Right atrium auricular region (tissue), 2 donors: ENCODE measurements at regions not wholly inside any gene's neighbourhood (a gene's known extent, or its start where the extent isn't known, plus 50 kb on each side); places are given as distances from the start of the nearest gene placed in this dataset.

Experiments used
- DNase-seq: peaks from one replicate; pipeline ENCODE4 v3.0.0-alpha.2; 2019; ENCODE audit warnings: low spot score
- H3K27ac ChIP-seq, 2 donors: fragments of 200-600 bp; sonication (generic); 1 replicate in 1 of 2; 2 replicates in 1 of 2; pipeline ENCODE4 v1.5.1; 2016 to 2019
- H3K27me3 ChIP-seq, 2 donors: fragments of 200-600 bp; sonication (generic); one replicate each; pipeline versions ENCODE4 v1.5.1 to v1.6.0; 2017 to 2019
- H3K36me3 ChIP-seq: fragments of 200-600 bp; sonication (generic); one replicate; pipeline ENCODE4 v1.5.1; 2016
- H3K4me1 ChIP-seq, 2 donors: fragments of 200-600 bp; sonication (generic); one replicate each; pipeline versions ENCODE4 v1.5.1 to v1.6.0; 2017 to 2019
- H3K4me3 ChIP-seq, 2 donors: fragments of 200-600 bp; sonication (generic); 1 replicate in 1 of 2; 2 replicates in 1 of 2; pipeline ENCODE4 v1.5.1; 2017 to 2019; ENCODE audit warnings: mild to moderate bottlenecking in 1 of 2, moderate library complexity in 1 of 2
- H3K9me3 ChIP-seq, 2 donors: fragments of 200-600 bp; sonication (generic); one replicate each; pipeline ENCODE4 v1.5.1; 2019
- TF ChIP-seq, protein P1 (sequence below), 2 donors: fragments of 200-600 bp; sonication (generic); IDR thresholded peaks; one replicate each; pipeline ENCODE4 v1.5.1; 2019; ENCODE audit warnings: antibody characterized with exemption in 2 of 2

DNA sequence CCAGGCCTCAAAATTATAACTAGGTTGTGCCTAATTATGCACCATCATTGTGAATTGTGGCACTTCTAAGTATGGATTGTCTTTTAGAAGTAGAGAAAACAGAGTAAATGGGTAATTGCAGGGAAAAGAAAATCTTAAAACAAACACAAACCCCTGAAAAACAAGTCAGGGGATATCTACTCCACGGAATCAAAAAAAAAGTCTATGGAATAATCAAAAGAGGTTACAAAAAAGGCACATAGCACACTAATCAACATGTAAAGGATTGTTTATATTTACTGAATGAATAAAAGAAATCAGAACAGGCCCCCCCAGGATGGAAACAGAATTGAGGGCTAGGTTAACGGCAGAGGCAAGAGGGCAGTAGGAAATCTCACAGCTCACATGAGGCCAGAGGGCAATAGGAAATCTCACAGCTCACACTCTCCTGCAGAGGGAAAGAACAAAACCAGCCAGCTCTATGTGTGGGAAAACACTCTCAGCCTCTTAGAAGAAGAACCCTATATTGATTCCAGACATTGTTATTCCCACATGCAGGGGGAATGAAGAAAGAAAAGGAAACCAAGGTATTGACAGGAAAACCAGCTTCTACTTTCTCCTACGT lies 72.7 kb upstream of the FNDC3B start:
- no peaks in the 10 kb centered on the region for H3K9me3 ChIP-seq
- TF ChIP-seq, protein P1, sequence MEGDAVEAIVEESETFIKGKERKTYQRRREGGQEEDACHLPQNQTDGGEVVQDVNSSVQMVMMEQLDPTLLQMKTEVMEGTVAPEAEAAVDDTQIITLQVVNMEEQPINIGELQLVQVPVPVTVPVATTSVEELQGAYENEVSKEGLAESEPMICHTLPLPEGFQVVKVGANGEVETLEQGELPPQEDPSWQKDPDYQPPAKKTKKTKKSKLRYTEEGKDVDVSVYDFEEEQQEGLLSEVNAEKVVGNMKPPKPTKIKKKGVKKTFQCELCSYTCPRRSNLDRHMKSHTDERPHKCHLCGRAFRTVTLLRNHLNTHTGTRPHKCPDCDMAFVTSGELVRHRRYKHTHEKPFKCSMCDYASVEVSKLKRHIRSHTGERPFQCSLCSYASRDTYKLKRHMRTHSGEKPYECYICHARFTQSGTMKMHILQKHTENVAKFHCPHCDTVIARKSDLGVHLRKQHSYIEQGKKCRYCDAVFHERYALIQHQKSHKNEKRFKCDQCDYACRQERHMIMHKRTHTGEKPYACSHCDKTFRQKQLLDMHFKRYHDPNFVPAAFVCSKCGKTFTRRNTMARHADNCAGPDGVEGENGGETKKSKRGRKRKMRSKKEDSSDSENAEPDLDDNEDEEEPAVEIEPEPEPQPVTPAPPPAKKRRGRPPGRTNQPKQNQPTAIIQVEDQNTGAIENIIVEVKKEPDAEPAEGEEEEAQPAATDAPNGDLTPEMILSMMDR (IDR thresholded peaks at IDR 0.05): no peak
- H3K4me1 ChIP-seq: peaks cover 0 to 14% of the 10 kb centered on the region in 2 donors
- H3K36me3 ChIP-seq: no peaks in the 10 kb centered on the region
- peak overlapping the region; percentile 24 to 61 for H3K27ac ChIP-seq
- no peak overlapping the region for H3K4me3 ChIP-seq
- H3K27me3 ChIP-seq: no peaks in the 10 kb centered on the region
- DNase-seq: no peak

DNA sequence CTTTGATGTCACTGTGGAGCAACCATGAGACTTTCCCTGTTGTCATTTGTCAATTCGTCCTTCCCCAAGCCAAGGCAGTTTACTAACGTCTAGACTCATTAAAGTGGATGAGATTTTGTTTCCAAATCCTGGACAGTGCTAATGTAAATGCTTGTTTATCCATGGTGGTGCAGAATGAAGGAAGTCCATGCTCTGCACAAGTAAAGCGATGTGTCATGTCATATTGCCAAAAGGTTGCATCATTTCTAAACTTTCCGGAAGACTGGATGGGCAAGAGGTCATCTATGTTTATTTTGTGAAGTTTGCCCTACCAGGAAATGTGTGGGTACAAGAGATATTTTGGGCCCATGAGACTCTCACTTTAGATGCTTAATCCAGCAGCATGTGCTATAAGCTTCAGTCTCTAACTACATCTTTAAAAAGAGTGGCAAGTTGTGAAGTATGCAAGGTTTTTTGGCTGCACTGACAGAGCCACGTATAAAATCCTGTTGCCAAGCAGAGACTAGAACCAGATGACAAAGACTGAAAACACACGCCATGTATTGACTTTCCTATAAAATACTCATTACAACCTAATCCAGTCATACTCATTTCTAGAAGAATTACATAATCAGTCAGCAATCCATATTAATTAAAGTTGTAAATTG lies 72.1 kb upstream of the FNDC3B start:
- Histone ChIP-seq H3K27ac (peak overlapping the region; percentile 24 to 61), H3K27me3 (no peaks in the 10 kb centered on the region), H3K4me3 (no peak overlapping the region), H3K4me1 (peaks cover 0 to 14% of the 10 kb centered on the region in 2 donors), H3K36me3 (no peaks in the 10 kb centered on the region), H3K9me3 (no peaks in the 10 kb centered on the region)
- no peak for DNase-seq
- TF ChIP-seq, protein P1 (IDR thresholded peaks at IDR 0.05): no peak

DNA sequence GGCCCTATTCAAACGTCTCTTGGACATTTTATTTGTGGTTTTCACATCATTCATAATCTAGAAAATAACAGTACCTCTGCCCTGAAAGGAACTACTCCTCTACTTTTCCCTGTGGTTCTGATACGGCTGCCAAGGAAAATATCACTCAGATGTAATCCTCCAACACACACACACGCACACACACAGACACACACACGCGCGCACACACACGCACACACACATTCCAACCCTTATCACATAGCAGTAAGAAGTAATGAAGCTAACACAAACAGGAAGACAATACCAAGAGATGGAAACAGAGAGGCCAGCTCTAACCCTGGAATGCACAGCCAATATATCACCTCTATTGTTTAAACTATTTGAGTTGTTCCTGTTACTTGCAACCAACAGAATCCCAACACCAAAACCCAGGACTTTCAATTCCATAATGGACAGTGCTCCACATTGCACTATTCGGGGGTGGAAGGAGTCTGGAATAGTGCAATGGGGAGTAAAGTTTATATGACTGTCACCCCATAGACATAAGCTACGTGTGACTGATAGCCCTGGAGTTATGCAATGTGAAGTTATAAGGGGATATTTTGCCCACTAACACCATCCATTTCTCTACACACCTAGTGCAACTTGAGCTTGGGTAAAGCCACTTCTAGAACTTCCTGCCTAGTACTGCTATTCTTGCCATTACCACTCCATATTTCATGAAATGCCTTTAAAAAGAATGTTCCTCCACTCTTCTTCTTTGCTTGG lies 71.3 kb upstream of the FNDC3B start:
- peak overlapping the region; percentile 24 to 61 for H3K27ac ChIP-seq

DNA sequence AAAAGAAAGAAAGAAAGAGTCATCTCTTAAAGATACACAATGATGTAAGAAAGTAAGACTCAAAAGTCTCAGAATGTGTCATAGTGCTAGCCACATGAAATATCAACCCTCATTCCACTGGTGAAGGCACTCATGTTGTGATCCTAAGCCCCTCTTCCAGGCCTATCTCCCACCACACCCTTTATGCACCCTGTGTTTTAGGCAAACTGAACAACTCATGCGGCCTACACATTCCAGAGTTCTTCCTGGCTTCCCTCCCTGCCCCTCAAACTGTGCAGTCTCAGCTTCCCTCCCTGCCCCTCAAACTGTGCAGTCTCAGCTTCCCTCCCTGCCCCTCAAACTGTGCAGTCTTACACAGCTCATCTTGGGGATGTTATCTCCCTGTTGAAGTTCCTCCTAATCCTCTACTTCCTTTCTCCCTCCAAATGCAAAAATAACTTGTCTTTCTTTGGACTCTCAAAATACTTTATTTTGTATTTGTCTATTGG lies 69.0 kb upstream of the FNDC3B start:
- DNase-seq: no peak
- no peak overlapping the region for H3K27ac ChIP-seq
- H3K9me3 ChIP-seq: no peaks in the 10 kb centered on the region
- no peaks in the 10 kb centered on the region for H3K36me3 ChIP-seq
- no peaks in the 10 kb centered on the region for H3K27me3 ChIP-seq
- H3K4me1 ChIP-seq: peaks cover 0 to 18% of the 10 kb centered on the region in 2 donors
- H3K4me3 ChIP-seq: no peak overlapping the region
- TF ChIP-seq, protein P1 (IDR thresholded peaks at IDR 0.05): no peak

More for the DNA sequence above, 71.3 kb upstream of the FNDC3B start:
- Histone ChIP-seq H3K4me1 (peaks cover 0 to 14% of the 10 kb centered on the region in 2 donors), H3K36me3 (no peaks in the 10 kb centered on the region), H3K9me3 (no peaks in the 10 kb centered on the region), H3K27me3 (no peaks in the 10 kb centered on the region), H3K4me3 (no peak overlapping the region)
- TF ChIP-seq, protein P1 (IDR thresholded peaks at IDR 0.05): no peak
- DNase-seq: no peak

DNA sequence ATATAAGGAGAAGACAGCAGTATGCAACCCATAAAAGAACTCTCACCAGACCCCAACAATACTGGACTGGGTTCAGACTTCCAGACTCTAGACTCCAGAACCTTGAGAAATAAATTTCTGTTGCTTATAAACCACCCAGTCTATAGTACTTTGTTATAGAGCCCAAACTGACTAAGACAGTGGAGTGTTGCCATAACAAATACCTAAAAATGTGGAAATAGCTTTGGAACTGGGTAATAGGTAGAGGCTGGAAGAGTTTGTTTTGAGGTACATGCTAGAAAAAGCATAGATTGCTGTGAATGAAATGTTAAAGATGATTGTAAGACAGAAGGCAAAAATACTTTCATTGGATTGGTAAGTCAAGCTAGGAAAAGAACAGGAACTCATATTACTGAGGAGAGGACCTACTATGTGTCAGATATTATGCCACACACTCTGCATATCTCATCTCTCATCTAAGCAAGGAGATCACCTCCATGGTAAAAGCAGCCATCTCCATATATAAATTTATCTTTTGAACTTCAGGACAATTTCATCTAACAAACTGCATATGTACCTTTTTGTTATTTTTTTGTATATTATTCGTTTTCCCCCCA lies 67.4 kb upstream of the FNDC3B start:
- Histone ChIP-seq H3K4me1 (peaks cover 0 to 30% of the 10 kb centered on the region in 2 donors), H3K9me3 (no peaks in the 10 kb centered on the region), H3K36me3 (no peaks in the 10 kb centered on the region), H3K27ac (no peak overlapping the region), H3K4me3 (no peak overlapping the region), H3K27me3 (no peaks in the 10 kb centered on the region)
- TF ChIP-seq, protein P1 (IDR thresholded peaks at IDR 0.05): no peak
- DNase-seq: no peak
